ENCODE measurements at regions not wholly inside any gene's neighbourhood (a gene's known extent, or its start where the extent isn't known, plus 50 kb on each side); places are given as distances from the start of the nearest gene placed in this dataset.

- Histone ChIP-seq H2AFZ (ENCODE audit: low read depth, low read length) (no peak overlapping the region), H3K4me2 (ENCODE audit: low read length) (no peak overlapping the region), H3K9me3 (ENCODE audit: low read length) (no peaks in the 10 kb centered on the region), H3K27ac (ENCODE audit: low read length) (no peak overlapping the region), H3F3A (ENCODE audit: insufficient read depth, low read length, poor library complexity, severe bottlenecking) (no peaks in the 10 kb centered on the region), H3K27me3 (ENCODE audit: insufficient read depth, low read depth, low read length) (no peaks in the 10 kb centered on the region), H3K9ac (ENCODE audit: low read length) (no peak overlapping the region), H4K20me1 (ENCODE audit: insufficient read depth) (no peaks in the 10 kb centered on the region), H3K36me3 (ENCODE audit: insufficient read depth, low read length) (no peaks in the 10 kb centered on the region), H3K9me2 (ENCODE audit: insufficient read depth, low read length) (no peaks in the 10 kb centered on the region), H3K4me3 (ENCODE audit: low read length) (no peak overlapping the region), H3K79me2 (replicated peaks; ENCODE audit: insufficient read depth, low read length) (no peaks in the 10 kb centered on the region)
- TF ChIP-seq TAF1 (IDR thresholded peaks at IDR 0.05; ENCODE audit: low read depth) (no peak), CTCF (IDR thresholded peaks at IDR 0.05; ENCODE audit: poor library complexity, severe bottlenecking) (no peak), POLR2AphosphoS5 (IDR thresholded peaks at IDR 0.05) (no peak), REST (IDR thresholded peaks at IDR 0.05; ENCODE audit: borderline replicate concordance) (no peak), SMC3 (conservative IDR thresholded peaks at IDR 0.05; ENCODE audit: poor library complexity) (no peak), MXI1 (conservative IDR thresholded peaks at IDR 0.05; ENCODE audit: poor library complexity, severe bottlenecking) (no peak), EP300 (conservative IDR thresholded peaks at IDR 0.05; ENCODE audit: poor library complexity, severe bottlenecking) (no peak), EZH2 (IDR thresholded peaks at IDR 0.05; ENCODE audit: borderline replicate concordance, insufficient read depth, low read length, poor library complexity, severe bottlenecking) (no peak), RAD21 (conservative IDR thresholded peaks at IDR 0.05) (no peak)
Observed at GRCh38 chr3:157865352-157866000, 240.7 kb downstream of the SHOX2 start.

- Histone ChIP-seq H3K4me2 (ENCODE audit: low read length) (no peak overlapping the region), H3K9me3 (ENCODE audit: low read length) (no peaks in the 10 kb centered on the region), H3K79me2 (replicated peaks; ENCODE audit: insufficient read depth, low read length) (no peaks in the 10 kb centered on the region), H3K4me3 (ENCODE audit: low read length) (no peak overlapping the region), H3K27ac (ENCODE audit: low read length) (no peak overlapping the region), H3K9me2 (ENCODE audit: insufficient read depth, low read length) (no peaks in the 10 kb centered on the region), H4K20me1 (ENCODE audit: insufficient read depth) (no peaks in the 10 kb centered on the region), H3K36me3 (ENCODE audit: insufficient read depth, low read length) (no peaks in the 10 kb centered on the region), H3K9ac (ENCODE audit: low read length) (no peak overlapping the region), H3F3A (ENCODE audit: insufficient read depth, low read length, poor library complexity, severe bottlenecking) (no peaks in the 10 kb centered on the region), H3K27me3 (ENCODE audit: insufficient read depth, low read depth, low read length) (no peaks in the 10 kb centered on the region), H2AFZ (ENCODE audit: low read depth, low read length) (no peak overlapping the region)
- TF ChIP-seq POLR2AphosphoS5 (IDR thresholded peaks at IDR 0.05) (no peak), RAD21 (conservative IDR thresholded peaks at IDR 0.05) (no peak), SMC3 (conservative IDR thresholded peaks at IDR 0.05; ENCODE audit: poor library complexity) (no peak), TAF1 (IDR thresholded peaks at IDR 0.05; ENCODE audit: low read depth) (no peak), EP300 (conservative IDR thresholded peaks at IDR 0.05; ENCODE audit: poor library complexity, severe bottlenecking) (no peak), REST (IDR thresholded peaks at IDR 0.05; ENCODE audit: borderline replicate concordance) (no peak), CTCF (IDR thresholded peaks at IDR 0.05; ENCODE audit: poor library complexity, severe bottlenecking) (no peak), MXI1 (conservative IDR thresholded peaks at IDR 0.05; ENCODE audit: poor library complexity, severe bottlenecking) (no peak), EZH2 (IDR thresholded peaks at IDR 0.05; ENCODE audit: borderline replicate concordance, insufficient read depth, low read length, poor library complexity, severe bottlenecking) (no peak)
Observed at GRCh38 chr3:157861076-157861765, 245.0 kb downstream of the SHOX2 start.
